Neuronal stem cell (in vitro differentiated cells): ENCODE measurements at regions not wholly inside any gene's neighbourhood (a gene's known extent, or its start where the extent isn't known, plus 50 kb on each side); places are given as distances from the start of the nearest gene placed in this dataset.

Experiments
- DNase-seq: peaks from one replicate; pipeline ENCODE4 v3.0.0-alpha.2; 2013; ENCODE audit warnings: low spot score
- H2AFZ ChIP-seq: one replicate; pipeline ENCODE4 v1.6.1; 2013; ENCODE audit warnings: mild to moderate bottlenecking, low read length, inconsistent platforms
- H2AK5ac ChIP-seq: 2 replicates; pipeline ENCODE4 v1.6.1; 2013; ENCODE audit warnings: low read depth, mild to moderate bottlenecking, inconsistent platforms, low read length, moderate library complexity, mixed read lengths
- H2BK120ac ChIP-seq: 2 replicates; pipeline ENCODE4 v1.6.1; 2013; ENCODE audit warnings: low read depth, mild to moderate bottlenecking, inconsistent platforms, low read length, moderate library complexity, mixed read lengths
- H2BK12ac ChIP-seq: one replicate; pipeline ENCODE4 v1.6.1; 2013; ENCODE audit warnings: low read length, inconsistent platforms
- H2BK15ac ChIP-seq: 2 replicates; pipeline ENCODE4 v1.6.1; 2013; ENCODE audit warnings: mild to moderate bottlenecking, low read length, inconsistent platforms, mixed read lengths
- H2BK5ac ChIP-seq: one replicate; pipeline ENCODE4 v1.6.1; 2013; ENCODE audit warnings: inconsistent platforms, mild to moderate bottlenecking, low read length, moderate library complexity
- H3K14ac ChIP-seq: one replicate; pipeline ENCODE4 v1.6.1; 2013; ENCODE audit warnings: low read length, inconsistent platforms
- H3K18ac ChIP-seq: 2 replicates; pipeline ENCODE4 v1.6.1; 2013; ENCODE audit warnings: low read length, inconsistent platforms
- H3K23ac ChIP-seq: 2 replicates; pipeline ENCODE4 v1.6.1; 2013; ENCODE audit warnings: low read depth, mild to moderate bottlenecking, mixed read lengths, low read length, inconsistent platforms; ENCODE audit not compliant: poor library complexity
- H3K27ac ChIP-seq: replicated peaks from 3 replicates; pipeline ENCODE4 v1.5.1; 2013; ENCODE audit warnings: low read length, inconsistent platforms
- H3K27me3 ChIP-seq, 3 experiments: 2 replicates each; pipeline ENCODE4 v1.6.1; 2013; ENCODE audit warnings: low read length in 3 of 3, mild to moderate bottlenecking in 2 of 3, inconsistent platforms in 1 of 3, low read depth in 1 of 3, mixed read lengths in 1 of 3, moderate library complexity in 1 of 3; ENCODE audit not compliant: control insufficient read depth in 3 of 3, insufficient read depth in 3 of 3
- H3K36me3 ChIP-seq, 2 donors: replicated peaks in 1 of 2; 2 replicates each; pipeline ENCODE4 v1.6.1; 2013; ENCODE audit warnings: low read length in 2 of 2; ENCODE audit not compliant: control insufficient read depth in 2 of 2, insufficient read depth in 2 of 2
- H3K4ac ChIP-seq: 2 replicates; pipeline ENCODE4 v1.6.1; 2013; ENCODE audit warnings: inconsistent platforms, mild to moderate bottlenecking, low read length, moderate library complexity
- H3K4me1 ChIP-seq, 2 donors: 1 replicate in 1 of 2; 2 replicates in 1 of 2; pipeline ENCODE4 v1.6.1; 2013; ENCODE audit warnings: low read length in 2 of 2, low read depth in 1 of 2; ENCODE audit not compliant: control insufficient read depth in 2 of 2, insufficient read depth in 1 of 2
- H3K4me2 ChIP-seq: one replicate; pipeline ENCODE4 v1.6.1; 2013; ENCODE audit warnings: mild to moderate bottlenecking, low read length, inconsistent platforms; ENCODE audit not compliant: insufficient read depth, poor library complexity, severe bottlenecking
- H3K4me3 ChIP-seq, 2 donors: 2 replicates each; pipeline ENCODE4 v1.5.1; 2013; ENCODE audit warnings: low read length in 2 of 2, mild to moderate bottlenecking in 2 of 2, inconsistent platforms in 1 of 2, moderate library complexity in 1 of 2
- H3K79me1 ChIP-seq: one replicate; pipeline ENCODE4 v1.6.1; 2013; ENCODE audit warnings: low read depth, mild to moderate bottlenecking, inconsistent platforms, low read length, moderate library complexity
- H3K9ac ChIP-seq: one replicate; pipeline ENCODE4 v1.6.1; 2013; ENCODE audit warnings: mild to moderate bottlenecking, low read depth, low read length, inconsistent platforms; ENCODE audit not compliant: poor library complexity
- H3K9me3 ChIP-seq, 2 donors: replicated peaks in 1 of 2; 2 replicates each; pipeline versions ENCODE3 to v1.6.1; 2013; ENCODE audit warnings: low read length in 2 of 2, mild to moderate bottlenecking in 2 of 2, inconsistent platforms in 1 of 2, low read depth in 1 of 2, mixed read lengths in 1 of 2, moderate library complexity in 1 of 2; ENCODE audit not compliant: control insufficient read depth in 2 of 2, insufficient read depth in 1 of 2
- H4K8ac ChIP-seq: one replicate; pipeline ENCODE4 v1.6.1; 2013; ENCODE audit warnings: low read depth, mild to moderate bottlenecking, inconsistent platforms, low read length, moderate library complexity
- H4K91ac ChIP-seq: one replicate; pipeline ENCODE4 v1.6.1; 2013; ENCODE audit warnings: low read length, low read depth, mild to moderate bottlenecking, inconsistent platforms; ENCODE audit not compliant: poor library complexity
- WGBS, 2 donors: extraction: QIAGEN DNeasy Blood & Tissue Kit; methylation state at CpG; one replicate each; pipeline ENCODE4 v1.1.7; 2013; ENCODE audit warnings: missing lambda C conversion rate in 2 of 2, mixed read lengths in 1 of 2; ENCODE audit not compliant: insufficient read length in 2 of 2, insufficient replicate concordance in 1 of 2; ENCODE audit errors: extremely low coverage in 2 of 2; 5-methylcytosine and 5-hydroxymethylcytosine counted together

DNA sequence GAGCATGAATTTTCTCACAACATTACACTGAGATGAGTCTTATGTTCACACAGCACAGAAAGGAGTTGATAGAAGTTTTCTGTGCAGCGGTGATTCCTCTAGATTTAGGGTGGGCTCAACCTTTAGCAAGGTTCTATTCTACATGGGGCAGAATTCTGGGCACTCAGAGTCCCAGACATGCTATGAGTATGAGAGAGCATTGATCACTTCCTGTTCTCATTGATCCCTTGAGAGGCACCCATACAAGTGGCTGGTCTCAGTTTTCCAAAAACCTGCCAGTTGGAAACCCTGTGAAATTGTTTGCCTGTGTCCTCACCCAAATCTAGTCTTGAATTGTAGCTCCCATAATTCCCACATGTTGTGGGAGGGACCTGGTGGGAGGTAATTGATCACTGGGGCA, 112.5 kb upstream of the NR2F2 start:
- Histone ChIP-seq H2BK12ac (no peak overlapping the region), H3K18ac (no peak overlapping the region), H3K9ac (no peak overlapping the region), H3K4ac (no peak overlapping the region), H4K8ac (no peak overlapping the region), H2BK5ac (no peak overlapping the region), H3K27ac (no peak overlapping the region), H3K79me1 (no peaks in the 10 kb centered on the region), H3K27me3 (no peaks in the 10 kb centered on the region), H3K4me3 (no peak overlapping the region), H3K23ac (no peak overlapping the region), H3K4me1 (peaks cover 0 to 2% of the 10 kb centered on the region in 2 donors), H3K36me3 (no peaks in the 10 kb centered on the region), H4K91ac (no peak overlapping the region), H2BK15ac (no peak overlapping the region), H2AFZ (no peak overlapping the region), H3K9me3 (no peaks in the 10 kb centered on the region), H2AK5ac (no peak overlapping the region), H3K14ac (no peak overlapping the region), H2BK120ac (no peak overlapping the region), H3K4me2 (no peak overlapping the region)
- DNase-seq: no peak
- WGBS, 2 donors: no CpG with 5 or more reads among the region's 1 CpG

DNA sequence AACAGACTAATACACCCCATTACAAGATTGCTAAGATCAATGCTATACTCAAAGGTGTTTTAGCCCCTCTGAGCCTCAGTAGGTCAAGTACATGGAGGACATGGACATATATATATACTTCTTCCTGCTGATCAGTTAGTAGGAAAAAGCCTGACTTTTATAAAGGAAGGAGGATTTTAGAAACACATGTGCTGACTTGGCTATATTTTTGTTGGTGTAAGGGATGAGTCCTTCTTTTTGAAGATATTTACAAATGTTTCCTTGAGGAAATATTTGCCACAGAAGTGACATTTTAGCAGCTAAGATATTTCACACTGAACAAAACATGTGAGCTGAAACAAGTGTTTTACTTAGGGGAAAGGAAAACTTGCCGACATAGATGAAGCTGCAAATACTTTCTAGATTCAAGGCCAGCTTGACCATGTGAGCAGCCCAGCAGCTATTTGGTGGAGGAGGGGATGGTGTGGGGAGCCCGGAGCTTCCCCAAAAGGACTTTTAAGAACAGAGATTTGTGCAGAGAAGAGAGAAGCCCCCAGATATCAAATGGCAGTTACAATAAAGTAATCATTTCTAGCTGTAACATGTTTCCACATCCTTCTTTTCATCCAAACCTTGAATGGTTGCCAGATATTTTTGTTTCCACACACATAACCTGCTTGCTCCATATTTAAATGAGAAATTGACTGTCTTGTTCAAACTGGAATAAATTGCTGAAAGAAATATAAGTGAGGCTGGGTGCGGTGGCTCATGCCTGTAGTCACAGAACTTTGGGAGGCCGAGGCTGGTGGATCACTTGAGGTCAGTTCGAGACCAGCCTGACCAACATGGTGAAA, 111.7 kb upstream of the NR2F2 start:
- Histone ChIP-seq H3K4me2 (no peak overlapping the region), H2BK120ac (no peak overlapping the region), H2BK12ac (no peak overlapping the region), H3K9ac (no peak overlapping the region), H3K27me3 (no peaks in the 10 kb centered on the region), H3K9me3 (no peaks in the 10 kb centered on the region), H2BK5ac (no peak overlapping the region), H3K4me3 (no peak overlapping the region), H4K91ac (no peak overlapping the region), H2AFZ (no peak overlapping the region), H3K27ac (no peak overlapping the region), H3K18ac (no peak overlapping the region), H4K8ac (no peak overlapping the region), H2BK15ac (no peak overlapping the region), H3K23ac (no peak overlapping the region), H2AK5ac (no peak overlapping the region), H3K4ac (no peak overlapping the region), H3K14ac (no peak overlapping the region), H3K79me1 (no peaks in the 10 kb centered on the region), H3K36me3 (no peaks in the 10 kb centered on the region), H3K4me1 (peaks cover 0 to 2% of the 10 kb centered on the region in 2 donors)
- DNase-seq: no peak
- no CpG with 5 or more reads among the region's 5 CpGs for WGBS, 2 donors

DNA sequence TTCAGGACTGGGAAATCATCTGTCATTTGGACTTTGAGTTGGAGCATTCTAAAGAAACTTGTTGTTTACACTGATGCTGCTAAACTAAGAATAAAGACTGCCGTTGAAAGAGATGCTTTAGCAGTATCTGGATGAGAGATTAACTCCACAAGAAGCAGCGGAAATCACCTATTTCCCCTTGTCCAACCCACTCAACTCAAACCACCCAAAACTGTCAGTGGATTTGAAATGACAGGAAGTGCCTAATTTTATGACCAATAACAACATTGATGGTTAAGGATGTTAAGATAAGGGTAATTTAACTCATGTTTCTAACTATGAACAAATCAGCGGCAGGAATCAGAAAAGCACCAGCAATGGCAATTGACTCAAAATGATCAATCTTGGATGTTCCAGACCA, 110.8 kb upstream of the NR2F2 start:
- H3K23ac ChIP-seq: no peak overlapping the region

DNA sequence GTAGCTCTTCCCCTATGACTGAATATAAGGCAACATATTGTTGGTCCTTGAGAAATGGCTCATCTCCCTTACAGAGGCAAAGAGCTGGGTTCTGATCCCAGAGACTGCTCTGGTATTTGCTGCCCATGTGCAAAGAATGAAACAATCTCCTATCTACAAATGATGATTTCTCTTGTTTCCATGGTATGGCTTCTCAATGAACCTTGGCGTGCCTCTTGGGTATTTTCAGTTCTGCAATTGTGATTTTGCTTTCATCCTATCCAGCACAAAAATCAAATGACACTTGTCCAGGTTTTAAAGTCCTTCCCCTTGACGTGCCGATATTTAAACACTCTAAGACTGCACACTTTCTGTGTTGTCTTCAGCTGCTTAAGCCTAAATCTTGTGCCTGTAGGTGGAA, 109.8 kb upstream of the NR2F2 start:
- Histone ChIP-seq H2BK12ac (no peak overlapping the region), H2BK5ac (no peak overlapping the region), H3K14ac (no peak overlapping the region), H3K4ac (no peak overlapping the region), H3K9me3 (no peaks in the 10 kb centered on the region), H3K23ac (no peak overlapping the region), H3K9ac (no peak overlapping the region), H4K8ac (no peak overlapping the region), H3K27ac (no peak overlapping the region), H3K4me3 (no peak overlapping the region), H2AFZ (no peak overlapping the region), H3K4me1 (peaks cover 0 to 2% of the 10 kb centered on the region in 2 donors), H2BK120ac (no peak overlapping the region), H2AK5ac (no peak overlapping the region), H3K4me2 (no peak overlapping the region), H2BK15ac (no peak overlapping the region), H3K79me1 (no peaks in the 10 kb centered on the region), H4K91ac (no peak overlapping the region), H3K36me3 (no peaks in the 10 kb centered on the region), H3K18ac (no peak overlapping the region), H3K27me3 (no peaks in the 10 kb centered on the region)
- DNase-seq: no peak
- WGBS, 2 donors: no CpG with 5 or more reads among the region's 3 CpGs

More for the DNA sequence above, 110.8 kb upstream of the NR2F2 start:
- no peak overlapping the region for H4K91ac ChIP-seq
- H3K4me3 ChIP-seq: no peak overlapping the region
- no peak overlapping the region for H2BK120ac ChIP-seq
- H3K18ac ChIP-seq: no peak overlapping the region
- H3K27ac ChIP-seq: no peak overlapping the region
- no peak overlapping the region for H2BK15ac ChIP-seq
- no peak overlapping the region for H2AK5ac ChIP-seq
- H3K27me3 ChIP-seq: no peaks in the 10 kb centered on the region
- H3K4ac ChIP-seq: no peak overlapping the region
- no peaks in the 10 kb centered on the region for H3K9me3 ChIP-seq
- H3K4me1 ChIP-seq: peaks cover 0 to 2% of the 10 kb centered on the region in 2 donors
- no peaks in the 10 kb centered on the region for H3K79me1 ChIP-seq
- no peak for DNase-seq
- H3K36me3 ChIP-seq: no peaks in the 10 kb centered on the region
- no peak overlapping the region for H3K9ac ChIP-seq
- H2BK12ac ChIP-seq: no peak overlapping the region
- WGBS, 2 donors: no CpG with 5 or more reads among the region's 3 CpGs
- H2AFZ ChIP-seq: no peak overlapping the region
- no peak overlapping the region for H3K14ac ChIP-seq
- no peak overlapping the region for H4K8ac ChIP-seq
- H2BK5ac ChIP-seq: no peak overlapping the region
- H3K4me2 ChIP-seq: no peak overlapping the region
